Pancreas (tissue), 10 donors: ENCODE measurements at regions not wholly inside any gene's neighbourhood (a gene's known extent, or its start where the extent isn't known, plus 50 kb on each side); places are given as distances from the start of the nearest gene placed in this dataset.
A peak's percentile ranks its signal among the peaks of the same experiment; 100 is the strongest.

Experiments
- ATAC-seq, 4 donors: fragments of 200-7000 bp; cut with Tn5 transposase; one replicate each; pipeline versions ENCODE4 v1.8.0 to v1.9.1; 2020; ENCODE audit warnings: mild to moderate bottlenecking in 4 of 4, moderate library complexity in 4 of 4
- DNase-seq, 6 donors: peaks; one replicate each; pipeline ENCODE4 v3.0.0-alpha.2; 2020
- FAIRE-seq: peaks from 2 replicates; lab custom pipeline; 2012; peaks lifted over from hg19 to GRCh38; lab: Jason Lieb, UNC
- H3K27ac ChIP-seq, 4 donors: fragments of 200-600 bp; sonication (generic); 1 replicate in 3 of 4; 2 replicates in 1 of 4; pipeline versions ENCODE4 v1.5.0 to v1.8.0; 2020
- H3K27me3 ChIP-seq, 4 donors: fragments of 200-600 bp; one replicate each; pipeline ENCODE4 v1.8.0; 2021
- H3K36me3 ChIP-seq, 3 donors: fragments of 200-600 bp; sonication (generic) in 1 of 3; one replicate each; pipeline versions ENCODE4 v1.5.0 to v1.8.0; 2020 to 2021
- H3K4me1 ChIP-seq, 3 donors: fragments of 200-600 bp; one replicate each; pipeline ENCODE4 v1.8.0; 2021
- H3K4me3 ChIP-seq, 4 donors: fragments of 200-600 bp; sonication (generic) in 2 of 4; one replicate each; pipeline versions ENCODE4 v1.5.0 to v1.8.0; 2020 to 2021
- H3K9me3 ChIP-seq, 4 donors: fragments of 200-600 bp; one replicate each; pipeline ENCODE4 v1.8.0; 2021
- WGBS, 2 donors: extraction: QIAGEN DNeasy Blood & Tissue Kit; methylation state at CpG; one replicate each; pipeline ENCODE4 v1.1.7; 2013; 5-methylcytosine and 5-hydroxymethylcytosine counted together
- intact Hi-C, 3 donors: fragments of 100-400 bp; cut with DNase I; formaldehyde crosslinking; loops; one replicate each; pipeline versions ENCODE4 v1.11.1 to v1.14.2; 2022
- TF ChIP-seq, protein P1 (sequence below), 4 donors: fragments of 200-600 bp; sonication (generic) in 3 of 4; IDR thresholded peaks; one replicate each; pipeline versions ENCODE4 v1.5.0 to v1.8.0; 2021; ENCODE audit warnings: antibody characterized with exemption in 4 of 4
- donor health status: healthy with polysubstance abuse.
- donor health status: DM: no; HTN: no; CAD: no; lungs with moderate emphysema.
- donor health status: DM: no; HTN: no; CAD: no.
- donor health status: control.
- donor health status: control.
- donor health status: Bipolar disorder and iron deficiency.
- donor health status: DM: yes; HTN: yes; CAD: no.
- donor health status: DM: no; HTN: no; CAD: no.
- donor health status: DM: no; HTN: no; CAD: no.
- donor health status: DM: yes; HTN: yes; CAD: no.

DNA sequence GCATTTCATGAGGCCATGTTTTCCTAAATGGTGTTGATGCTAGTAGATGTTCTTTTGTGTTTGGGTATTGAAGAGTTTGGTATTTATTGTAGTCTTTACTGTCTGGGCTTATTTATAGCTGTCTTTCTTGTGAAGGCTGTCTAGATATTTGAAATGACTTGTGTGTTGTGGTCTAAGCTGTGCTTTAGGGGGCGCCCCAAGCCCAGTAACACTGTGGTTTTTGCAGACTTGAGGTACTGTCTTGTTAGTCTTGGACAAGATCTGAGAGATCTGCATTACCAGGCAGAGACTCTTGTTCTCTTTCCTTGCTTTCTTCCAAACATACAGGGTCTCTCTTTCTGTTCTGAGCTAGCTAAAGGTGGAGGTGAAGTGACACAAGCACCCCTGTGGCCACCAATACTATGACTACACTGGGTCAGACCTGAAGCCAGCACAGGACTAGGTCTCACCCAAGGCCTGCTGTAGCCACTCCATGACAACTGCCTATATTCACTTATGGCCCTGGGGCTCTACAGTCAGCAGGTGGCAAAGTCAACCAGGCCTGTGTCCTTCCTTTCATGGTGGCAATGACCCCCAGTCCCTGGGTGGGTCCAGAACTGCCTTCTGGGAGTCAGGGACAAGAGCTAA lies 152.1 kb upstream of the TBC1D5 start:
- H3K27me3 ChIP-seq = no peaks in the 10 kb centered on the region
- H3K36me3 ChIP-seq = no peaks in the 10 kb centered on the region
- TF ChIP-seq, protein P1, sequence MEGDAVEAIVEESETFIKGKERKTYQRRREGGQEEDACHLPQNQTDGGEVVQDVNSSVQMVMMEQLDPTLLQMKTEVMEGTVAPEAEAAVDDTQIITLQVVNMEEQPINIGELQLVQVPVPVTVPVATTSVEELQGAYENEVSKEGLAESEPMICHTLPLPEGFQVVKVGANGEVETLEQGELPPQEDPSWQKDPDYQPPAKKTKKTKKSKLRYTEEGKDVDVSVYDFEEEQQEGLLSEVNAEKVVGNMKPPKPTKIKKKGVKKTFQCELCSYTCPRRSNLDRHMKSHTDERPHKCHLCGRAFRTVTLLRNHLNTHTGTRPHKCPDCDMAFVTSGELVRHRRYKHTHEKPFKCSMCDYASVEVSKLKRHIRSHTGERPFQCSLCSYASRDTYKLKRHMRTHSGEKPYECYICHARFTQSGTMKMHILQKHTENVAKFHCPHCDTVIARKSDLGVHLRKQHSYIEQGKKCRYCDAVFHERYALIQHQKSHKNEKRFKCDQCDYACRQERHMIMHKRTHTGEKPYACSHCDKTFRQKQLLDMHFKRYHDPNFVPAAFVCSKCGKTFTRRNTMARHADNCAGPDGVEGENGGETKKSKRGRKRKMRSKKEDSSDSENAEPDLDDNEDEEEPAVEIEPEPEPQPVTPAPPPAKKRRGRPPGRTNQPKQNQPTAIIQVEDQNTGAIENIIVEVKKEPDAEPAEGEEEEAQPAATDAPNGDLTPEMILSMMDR (IDR thresholded peaks at IDR 0.05) = peak in 1 of 4 donors; percentile 19
- no peaks in the 10 kb centered on the region for H3K9me3 ChIP-seq
- H3K4me3 ChIP-seq = no peak overlapping the region
- ATAC-seq (peak in 3 of 4 donors; percentile 65 to 80 (median 77)), FAIRE-seq (no peak), DNase-seq (peak in 3 of 6 donors; percentile 21 to 43 (median 24))
- no peaks in the 10 kb centered on the region for H3K4me1 ChIP-seq
- intact Hi-C loops = no loop called here
- H3K27ac ChIP-seq = no peak overlapping the region
- 11 to 23% methylated on average over 1 of the region's 1 CpG for WGBS, 2 donors

DNA sequence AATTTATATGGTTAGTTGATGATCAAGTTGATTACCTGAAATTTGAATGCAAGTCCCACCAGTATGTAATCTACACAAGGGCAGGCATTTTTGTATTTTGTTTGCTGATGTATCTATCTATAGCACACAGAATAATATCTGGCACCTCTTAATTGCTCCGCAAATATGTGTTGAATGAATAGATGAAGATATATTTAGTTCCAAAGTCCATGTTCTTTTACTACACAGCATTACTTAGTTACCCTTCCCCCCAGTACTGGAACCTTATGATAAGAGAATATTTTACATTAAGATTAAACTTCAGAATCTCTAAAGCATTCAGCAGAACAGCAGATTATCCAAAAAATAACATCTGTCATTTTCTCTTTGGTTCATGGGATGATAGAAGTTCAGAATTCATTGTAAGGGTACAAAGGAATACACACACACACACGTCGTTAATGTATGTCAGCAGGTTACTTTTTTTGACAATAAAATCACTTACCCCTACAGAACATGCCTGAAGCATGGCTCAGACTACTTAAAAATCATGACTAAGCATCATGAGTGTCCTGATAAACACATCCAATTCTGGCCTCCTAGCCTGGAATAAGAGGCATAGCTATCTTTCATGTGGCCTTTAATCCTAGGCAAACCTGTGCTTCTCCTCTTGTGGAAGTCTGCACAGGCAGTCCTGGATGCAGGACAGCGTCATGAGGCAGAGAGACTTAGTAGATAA lies 148.9 kb upstream of the TBC1D5 start:
- H3K27ac ChIP-seq = no peak overlapping the region
- H3K36me3 ChIP-seq = no peaks in the 10 kb centered on the region
- H3K4me1 ChIP-seq = no peaks in the 10 kb centered on the region
- no peak overlapping the region for H3K4me3 ChIP-seq
- FAIRE-seq (no peak), DNase-seq (no peak), ATAC-seq (no peak)
- TF ChIP-seq, protein P1 (IDR thresholded peaks at IDR 0.05) = no peak
- H3K9me3 ChIP-seq = no peaks in the 10 kb centered on the region
- intact Hi-C loops = no loop called here
- H3K27me3 ChIP-seq = no peaks in the 10 kb centered on the region
- WGBS, 2 donors = 51 to 71% methylated on average over 4 of the region's 4 CpGs

DNA sequence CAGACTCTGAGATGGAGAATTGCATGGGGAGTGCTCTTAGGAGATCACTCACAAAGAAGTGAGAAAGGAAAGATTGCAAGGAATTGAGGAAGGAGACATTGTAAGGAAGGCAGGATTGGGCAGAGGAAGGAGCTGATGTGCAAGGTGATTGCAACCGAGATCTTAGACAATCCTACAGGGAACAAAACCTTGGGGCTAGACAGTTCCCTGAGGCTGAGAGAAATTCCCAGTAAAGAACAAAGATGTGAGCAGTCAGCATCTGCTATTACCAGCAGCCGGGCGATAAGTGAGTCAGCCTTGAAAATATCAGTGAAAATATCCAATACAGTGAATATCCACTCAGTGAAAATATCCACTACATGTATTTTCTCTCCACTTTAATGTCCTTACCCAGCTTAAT lies 143.6 kb upstream of the TBC1D5 start:
- TF ChIP-seq, protein P1 (IDR thresholded peaks at IDR 0.05) = no peak
- intact Hi-C loops = no loop called here
- Histone ChIP-seq H3K4me3 (no peak overlapping the region), H3K27me3 (no peaks in the 10 kb centered on the region), H3K4me1 (no peaks in the 10 kb centered on the region), H3K9me3 (no peaks in the 10 kb centered on the region), H3K36me3 (no peaks in the 10 kb centered on the region), H3K27ac (no peak overlapping the region)
- 86 to 94% methylated on average over 3 of the region's 3 CpGs for WGBS, 2 donors
- ATAC-seq (no peak), DNase-seq (no peak), FAIRE-seq (no peak)

DNA sequence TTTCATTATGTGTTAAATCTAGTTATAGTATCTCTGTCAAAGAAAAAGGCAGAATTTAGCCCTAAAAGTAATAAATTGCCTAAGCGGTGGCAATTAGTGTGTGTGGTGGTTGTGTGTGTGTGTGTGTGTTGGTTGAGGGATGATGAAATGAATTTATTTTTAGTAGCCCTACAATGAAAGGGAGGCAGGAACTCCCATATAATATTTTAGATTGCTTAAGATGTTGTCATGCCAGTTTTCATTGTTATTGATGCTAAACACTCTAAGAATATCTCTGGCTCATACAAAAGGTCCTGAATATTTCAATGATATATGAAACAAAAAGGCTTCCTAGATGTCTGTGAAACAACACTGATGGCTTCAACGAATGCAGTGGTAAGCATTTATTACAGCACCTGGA lies 140.6 kb upstream of the TBC1D5 start:
- Histone ChIP-seq H3K9me3 (no peaks in the 10 kb centered on the region), H3K36me3 (no peaks in the 10 kb centered on the region), H3K4me3 (no peak overlapping the region), H3K27ac (no peak overlapping the region), H3K27me3 (no peaks in the 10 kb centered on the region), H3K4me1 (no peaks in the 10 kb centered on the region)
- DNase-seq (no peak), ATAC-seq (no peak), FAIRE-seq (no peak)
- intact Hi-C loops = no loop called here
- WGBS, 2 donors = 66 to 71% methylated on average over 2 of the region's 2 CpGs
- TF ChIP-seq, protein P1 (IDR thresholded peaks at IDR 0.05) = no peak

DNA sequence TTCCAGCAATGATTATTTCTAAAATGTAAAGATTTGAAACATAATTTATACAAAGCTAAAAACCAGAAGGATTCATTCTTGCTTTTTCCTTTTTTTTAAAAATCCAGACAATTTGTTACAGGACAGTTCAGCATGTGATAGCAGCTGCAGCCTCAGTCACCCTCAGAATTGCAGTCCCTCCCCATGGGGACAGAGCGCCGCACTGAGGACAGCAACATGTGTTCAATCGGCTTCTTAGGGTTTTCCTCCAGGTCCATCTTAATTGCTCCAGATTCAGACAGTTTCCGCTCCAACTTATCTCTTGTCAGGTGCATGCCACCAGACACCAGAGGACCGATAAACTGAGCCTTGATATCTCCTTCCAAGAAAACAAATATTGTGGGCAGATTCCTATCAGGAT lies 134.9 kb upstream of the TBC1D5 start:
- no peak overlapping the region for H3K4me3 ChIP-seq
- no peaks in the 10 kb centered on the region for H3K36me3 ChIP-seq
- no peaks in the 10 kb centered on the region for H3K27me3 ChIP-seq
- WGBS, 2 donors = 71 to 73% methylated on average over 5 of the region's 5 CpGs
- TF ChIP-seq, protein P1 (IDR thresholded peaks at IDR 0.05) = no peak
- FAIRE-seq (no peak), ATAC-seq (no peak), DNase-seq (no peak)
- H3K9me3 ChIP-seq = no peaks in the 10 kb centered on the region
- intact Hi-C loops = no loop called here
- H3K4me1 ChIP-seq = no peaks in the 10 kb centered on the region
- H3K27ac ChIP-seq = no peak overlapping the region
